PC-9 (cell line): ENCODE measurements at regions not wholly inside any gene's neighbourhood (a gene's known extent, or its start where the extent isn't known, plus 50 kb on each side); places are given as distances from the start of the nearest gene placed in this dataset.

ENCODE experiments used
- CTCF ChIP-seq: fragments of 200-600 bp; sonication (generic); conservative IDR thresholded peaks from 2 replicates; pipeline ENCODE4 v1.6.1; 2017; ENCODE audit warnings: mixed run types, antibody characterized with exemption, mild to moderate bottlenecking, moderate library complexity
- EZH2 ChIP-seq: fragments of 200-600 bp; sonication (generic); IDR thresholded peaks from 2 replicates; pipeline ENCODE4 v1.8.0; 2017; ENCODE audit warnings: antibody characterized with exemption, low read depth

DNA sequence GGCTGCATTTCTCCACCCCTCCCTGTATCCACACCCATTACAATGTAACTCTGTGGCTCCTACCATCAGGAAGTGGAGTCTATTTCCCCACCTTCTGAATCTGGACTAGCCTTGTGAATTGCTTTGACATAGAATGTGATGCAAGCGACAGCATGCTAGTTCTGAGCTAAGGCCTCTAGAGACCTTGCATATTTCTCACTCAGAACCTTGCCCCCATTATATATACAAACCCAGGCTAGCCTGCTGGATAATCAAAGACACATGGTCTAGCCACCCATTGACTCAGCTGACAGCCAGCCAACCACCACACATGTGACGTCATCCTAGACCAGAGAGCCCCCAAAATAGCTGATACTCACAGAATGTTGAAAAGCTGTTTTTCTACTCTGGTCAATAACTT is 77.9 kb downstream of the CCDC71L start:
- TF ChIP-seq CTCF (no peak), EZH2 (no peak)
